NCI-H748 (cell line): ENCODE measurements at regions not wholly inside any gene's neighbourhood (a gene's known extent, or its start where the extent isn't known, plus 50 kb on each side); places are given as distances from the start of the nearest gene placed in this dataset.

Source experiments
- DNase-seq: peaks from one replicate; lab custom pipeline; 2025; ENCODE audit not compliant: unreplicated experiment; lab: John Stamatoyannopoulos, UW

DNA sequence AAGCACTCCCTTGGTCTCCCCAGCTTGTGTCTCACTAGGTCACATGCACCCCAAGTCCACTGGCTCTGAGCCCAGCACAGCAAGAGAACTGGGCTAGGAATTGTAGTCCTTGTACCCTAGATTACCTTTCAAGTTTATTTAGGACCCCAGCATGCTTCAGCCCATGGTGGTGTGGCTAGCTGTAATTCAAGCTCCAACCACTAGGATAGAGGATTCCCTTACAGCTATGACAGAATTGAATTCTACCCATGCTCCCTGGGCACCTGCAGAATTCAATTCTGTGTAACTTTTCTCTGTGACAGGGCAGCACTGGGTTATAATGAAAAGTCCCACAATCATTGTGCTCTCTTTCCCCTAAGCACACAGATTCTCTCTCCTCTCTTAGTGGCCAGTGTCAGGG, 253.8 kb upstream of the DMD start:
- DNase-seq: no peak

DNA sequence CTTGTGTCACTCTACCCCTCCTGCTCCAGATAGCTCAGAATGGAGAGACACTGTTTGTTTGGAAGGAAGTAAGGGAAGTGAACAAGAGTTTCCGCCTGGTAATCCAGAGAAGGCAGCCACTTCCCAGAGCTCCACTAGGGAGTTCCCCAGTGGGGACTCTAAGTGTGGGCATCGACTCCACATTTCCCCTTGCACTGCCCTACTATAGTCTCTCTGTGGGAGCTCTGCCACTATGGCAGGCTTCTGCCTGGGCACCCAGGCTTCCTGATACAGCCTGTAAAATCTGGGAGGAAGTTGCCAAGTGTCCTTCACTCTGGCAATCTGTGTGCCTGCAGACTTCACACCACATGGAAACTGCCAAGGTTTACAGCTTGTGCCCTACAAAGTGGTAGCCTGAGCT, 245.8 kb upstream of the DMD start:
- no peak for DNase-seq

DNA sequence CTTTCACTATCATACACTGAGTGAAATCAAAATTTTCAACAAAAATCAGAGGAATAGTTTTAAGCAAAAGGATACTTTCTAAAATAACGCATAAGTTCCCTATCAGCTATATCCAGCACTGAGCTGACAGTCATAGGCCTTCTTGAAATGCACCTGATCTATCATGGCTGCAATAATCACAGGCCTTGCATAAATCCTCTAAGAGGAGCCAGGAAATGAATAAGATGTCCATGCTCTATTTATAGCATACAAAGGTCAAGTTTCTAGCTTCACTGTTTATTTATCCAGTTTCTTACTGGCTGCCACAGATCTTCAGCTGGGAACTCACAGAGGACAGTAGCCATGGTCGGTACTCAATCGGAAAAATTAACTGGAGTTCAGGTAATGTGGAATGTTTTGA, 235.9 kb upstream of the DMD start:
- DNase-seq: no peak

DNA sequence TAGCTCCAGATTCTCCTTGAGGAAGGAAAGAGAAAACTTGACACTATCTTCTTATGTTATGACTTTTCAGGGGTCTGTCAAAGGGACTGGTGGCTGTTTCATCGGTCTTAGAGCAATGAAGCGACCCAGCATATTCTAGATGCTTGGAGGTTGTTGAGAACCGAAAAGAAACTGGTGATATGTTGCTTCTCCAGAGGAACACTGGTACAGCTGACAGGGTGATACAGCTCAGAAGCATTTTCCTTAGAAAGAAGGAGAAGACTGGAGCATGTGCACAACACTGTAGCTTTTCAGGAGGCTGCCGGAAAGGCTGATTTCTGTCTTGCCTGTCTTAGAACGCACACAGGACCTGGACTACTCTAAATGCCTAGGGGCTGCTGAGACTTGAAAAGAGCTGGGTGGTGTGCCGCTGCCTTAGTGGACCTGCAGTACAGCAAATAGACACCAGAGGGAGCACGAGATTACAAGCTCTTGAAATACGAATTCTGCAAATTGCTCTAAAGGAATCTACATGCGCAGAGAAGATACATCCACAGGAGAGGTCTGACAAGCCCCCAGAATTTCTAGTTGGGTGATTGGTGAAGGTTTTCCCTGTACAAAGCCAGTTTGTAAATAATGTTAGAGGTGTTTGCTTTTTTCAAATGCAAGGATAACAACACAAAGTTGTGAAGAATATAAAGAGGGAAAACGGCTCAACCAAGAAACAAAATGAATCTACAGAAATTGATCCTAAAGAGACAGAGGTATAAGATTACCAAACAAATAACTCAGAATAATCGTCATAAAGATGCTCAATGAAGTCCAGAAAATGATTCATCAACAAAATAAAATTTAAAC, 223.1 kb upstream of the DMD start:
- DNase-seq: peak; percentile 66

DNA sequence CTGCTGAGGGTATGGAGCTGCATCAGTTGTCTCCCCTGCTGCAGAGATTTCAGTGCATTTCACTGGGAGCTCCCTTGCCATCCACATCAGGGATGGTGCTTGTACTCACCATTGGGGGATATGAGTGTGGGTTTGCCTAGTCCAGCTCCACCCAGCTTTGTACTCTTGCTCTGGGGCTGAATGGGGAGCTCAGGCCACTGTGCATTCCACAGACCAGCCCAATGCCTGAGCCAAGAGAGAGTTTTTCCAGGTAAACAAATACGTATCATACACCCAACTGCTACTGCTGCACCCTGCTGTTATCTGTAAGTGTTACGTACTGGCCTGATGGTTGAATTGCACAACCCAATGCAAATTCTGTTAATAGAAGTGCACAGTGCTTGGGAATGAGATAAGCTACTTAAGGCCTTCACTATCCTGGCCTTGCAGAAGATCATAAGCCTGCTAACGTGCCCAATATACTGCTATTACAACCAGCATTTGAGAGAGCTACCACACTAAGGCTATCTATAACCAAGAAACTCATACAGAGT, 205.0 kb upstream of the DMD start:
- no peak for DNase-seq

DNA sequence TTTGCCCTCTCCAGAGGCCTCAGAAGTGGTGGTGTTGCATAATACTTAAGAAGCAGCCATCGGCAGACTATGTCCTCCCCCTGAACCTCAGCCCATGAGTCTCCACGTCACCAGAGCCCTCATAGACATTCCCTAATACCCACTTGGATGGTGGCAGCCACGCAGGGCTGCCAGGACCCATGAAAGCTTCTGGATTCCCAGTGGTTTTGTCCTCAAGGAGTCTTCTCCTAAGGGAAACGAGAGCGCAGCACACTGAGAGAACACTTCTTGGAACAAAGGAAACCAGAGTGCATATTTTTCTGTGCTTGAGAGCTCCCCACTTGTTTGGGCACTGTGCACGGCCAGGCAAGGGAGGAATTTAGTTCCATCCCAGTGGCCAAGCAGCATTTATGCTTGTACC, 204.1 kb upstream of the DMD start:
- DNase-seq: no peak

DNA sequence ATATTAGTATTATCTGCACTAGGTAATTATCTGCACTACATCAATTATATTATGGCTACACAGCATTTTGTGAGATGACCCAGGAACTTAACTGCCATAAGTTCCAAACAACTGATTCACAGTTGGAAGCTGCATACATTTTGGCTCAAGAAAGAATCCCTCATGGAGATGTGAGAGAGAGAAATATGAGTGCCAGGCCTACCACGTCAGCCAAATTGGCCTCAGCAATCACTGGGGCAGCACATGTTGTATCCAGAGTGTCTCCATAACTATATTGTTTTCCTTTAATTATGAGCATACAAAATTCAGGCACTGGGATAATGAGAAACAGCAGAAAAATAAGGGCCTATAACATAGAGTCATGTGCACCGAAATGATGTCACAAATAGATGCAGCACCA, 174.2 kb upstream of the DMD start:
- DNase-seq: no peak

DNA sequence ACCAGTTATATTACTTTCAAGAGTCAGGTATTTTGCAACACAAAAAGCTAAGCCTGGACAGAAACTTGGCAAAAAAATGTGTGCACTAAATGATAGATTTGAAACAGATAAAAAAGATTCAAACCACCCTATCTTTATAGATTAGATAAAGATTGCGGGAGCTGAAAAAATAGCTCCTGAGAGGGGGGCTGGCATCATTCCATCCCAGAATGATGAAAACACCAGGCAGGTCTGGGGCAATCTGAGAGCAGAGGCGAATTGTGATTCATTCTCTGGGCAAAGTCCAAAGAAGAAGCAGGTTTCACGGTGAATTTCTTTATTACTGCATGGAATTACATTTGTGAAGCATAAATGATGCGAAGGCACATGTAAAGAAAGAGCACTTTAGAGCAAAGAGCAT, 168.5 kb upstream of the DMD start:
- DNase-seq: no peak

DNA sequence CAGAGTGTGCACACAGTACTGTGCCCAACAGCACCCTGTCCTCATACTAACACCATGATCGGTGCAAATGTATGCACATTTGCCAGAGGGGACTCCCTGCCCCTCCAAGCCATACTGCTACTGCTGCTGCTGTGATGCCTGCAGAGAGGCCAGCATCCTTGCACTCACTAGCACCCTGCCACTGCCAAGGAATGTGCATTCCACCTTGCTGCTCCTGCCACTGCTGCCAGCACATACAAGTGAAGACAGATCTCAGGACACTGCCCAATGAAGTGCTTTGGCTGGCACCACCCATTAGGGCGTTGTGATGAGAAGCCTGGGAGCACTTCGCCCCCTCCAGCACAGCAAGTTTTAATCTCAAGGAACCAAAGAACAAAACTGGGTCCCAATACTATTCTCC, 146.3 kb upstream of the DMD start:
- DNase-seq: no peak

DNA sequence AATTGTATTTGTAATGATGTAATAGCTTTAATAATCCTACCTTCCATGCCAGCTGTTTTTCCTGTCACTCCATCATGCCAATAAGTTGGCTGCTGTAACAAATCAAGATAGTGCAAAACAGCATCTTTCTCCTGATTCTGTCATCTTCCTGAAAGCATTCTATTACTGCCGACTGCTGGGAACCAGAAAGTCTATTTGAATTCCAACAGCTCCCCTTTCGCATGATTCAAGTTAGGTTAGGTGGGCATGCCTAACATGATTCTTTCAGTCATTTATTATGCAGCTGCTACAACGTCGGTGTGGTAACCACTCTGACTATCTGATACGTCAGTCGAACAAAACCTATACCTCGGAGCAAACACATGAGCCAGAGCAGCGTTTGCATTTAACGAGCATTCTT, 127.9 kb upstream of the DMD start:
- DNase-seq: peak; percentile 74

DNA sequence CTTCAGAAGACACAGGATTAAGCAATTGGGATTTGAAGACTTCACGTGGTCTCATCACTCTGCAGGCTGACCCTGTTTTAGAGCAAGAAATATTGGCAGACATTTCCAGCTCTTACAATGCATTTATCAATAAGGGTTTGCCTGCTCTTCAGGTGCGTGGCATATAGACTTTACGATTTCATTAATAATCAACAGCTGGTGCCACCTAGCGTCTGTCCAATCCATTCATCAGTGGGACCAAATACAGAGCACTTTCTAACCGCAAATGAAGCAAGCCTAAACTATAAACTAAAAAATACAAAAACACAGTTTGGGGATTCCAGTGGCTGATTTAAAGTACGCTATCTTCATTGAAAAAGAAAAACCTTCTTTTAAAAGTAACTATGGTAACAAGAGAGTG, 125.4 kb upstream of the DMD start:
- DNase-seq: peak; percentile 44

DNA sequence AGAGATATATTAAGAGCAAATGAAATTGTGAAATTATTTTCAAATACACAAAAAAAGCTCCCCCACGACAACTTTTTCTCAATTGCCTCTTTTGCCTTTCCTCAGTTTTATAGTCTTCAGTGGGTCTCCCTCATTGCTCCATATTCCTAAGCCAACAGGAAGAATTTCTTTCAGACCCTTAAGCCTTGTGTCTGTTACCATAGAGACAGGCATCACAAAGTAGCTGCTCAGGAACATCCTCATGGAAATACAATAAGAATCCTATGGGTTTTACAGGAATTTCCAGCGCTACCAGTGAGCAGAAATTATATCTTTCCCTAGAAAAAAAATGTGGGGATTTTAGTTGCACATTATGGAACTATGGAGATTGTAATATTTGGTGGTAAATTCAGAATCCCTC, 121.9 kb upstream of the DMD start:
- DNase-seq: no peak

DNA sequence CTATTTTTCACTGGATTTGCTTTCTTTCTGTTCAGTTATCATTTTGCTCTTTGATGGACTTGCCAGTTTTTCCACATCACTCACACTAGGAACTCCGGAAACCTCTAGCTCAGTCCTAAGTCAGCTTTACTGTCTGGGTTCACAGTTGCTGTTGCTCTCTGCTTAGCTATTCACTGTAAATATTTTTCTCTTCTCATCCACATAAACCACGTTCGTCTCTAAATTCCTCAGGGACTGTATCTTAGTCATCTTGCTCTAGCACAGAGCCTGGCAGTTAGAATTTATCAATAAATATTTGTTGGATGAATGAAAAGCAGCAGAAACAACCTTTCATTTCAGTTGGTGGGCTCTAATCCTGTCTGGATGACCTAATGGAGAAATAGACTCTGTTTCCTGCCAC, 119.4 kb upstream of the DMD start:
- no peak for DNase-seq

DNA sequence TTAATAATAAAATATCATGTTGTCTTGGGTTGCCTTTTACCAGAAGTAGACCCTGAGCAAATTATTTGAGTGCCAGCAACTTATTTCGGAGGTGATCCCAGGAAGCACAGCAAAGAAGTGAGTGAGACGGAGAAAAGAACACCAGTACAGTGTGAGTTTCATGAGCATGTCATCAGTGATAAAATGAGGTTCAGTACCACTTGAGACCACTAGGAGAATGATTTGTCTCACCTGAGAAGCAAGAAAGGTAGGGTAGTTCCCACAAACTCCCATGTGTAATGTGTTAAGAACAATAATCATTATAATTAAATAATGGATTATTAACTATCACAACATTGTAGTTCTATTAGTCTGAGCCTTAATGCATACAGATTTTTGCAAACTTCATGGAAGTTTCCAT, 112.8 kb upstream of the DMD start:
- DNase-seq: no peak

DNA sequence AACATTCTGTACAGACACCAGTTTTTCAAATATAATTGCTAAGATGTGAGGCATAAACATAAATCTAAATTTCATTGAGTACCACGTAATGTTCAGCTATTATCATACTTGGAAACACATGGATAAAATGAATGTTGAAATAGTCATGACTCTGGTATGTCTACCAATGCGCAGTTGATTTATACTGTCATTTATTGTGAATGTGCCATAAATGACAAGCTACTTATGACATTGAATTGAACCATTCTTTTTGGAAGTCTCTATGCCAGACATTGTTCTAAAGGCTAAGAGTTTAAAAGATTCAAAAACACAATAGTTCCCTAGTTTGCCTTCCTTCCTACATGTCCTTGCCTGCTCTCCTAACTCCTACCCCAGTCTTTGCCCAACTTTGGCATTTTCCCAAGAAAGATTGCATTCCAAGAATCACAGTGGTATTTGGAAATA, 96.6 kb upstream of the DMD start:
- DNase-seq: no peak

DNA sequence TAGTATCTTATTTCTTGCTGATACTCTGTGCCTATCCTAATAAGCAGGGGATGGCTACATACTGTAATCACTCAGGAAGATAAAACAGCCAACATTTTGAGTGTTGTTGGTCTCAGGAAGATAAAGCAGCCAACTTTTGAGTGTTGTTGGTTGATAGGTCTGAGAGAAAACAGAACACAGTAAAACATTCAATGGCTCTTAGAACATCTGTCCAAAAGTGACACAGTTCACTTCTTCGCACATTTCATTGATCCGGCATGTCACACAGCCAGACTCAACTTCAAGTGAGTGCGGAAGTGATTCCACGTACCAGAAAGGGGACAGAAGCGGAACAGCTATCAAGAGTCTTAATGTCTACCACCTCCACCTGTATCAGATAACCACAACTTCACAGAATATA, 87.3 kb upstream of the DMD start:
- DNase-seq: no peak

DNA sequence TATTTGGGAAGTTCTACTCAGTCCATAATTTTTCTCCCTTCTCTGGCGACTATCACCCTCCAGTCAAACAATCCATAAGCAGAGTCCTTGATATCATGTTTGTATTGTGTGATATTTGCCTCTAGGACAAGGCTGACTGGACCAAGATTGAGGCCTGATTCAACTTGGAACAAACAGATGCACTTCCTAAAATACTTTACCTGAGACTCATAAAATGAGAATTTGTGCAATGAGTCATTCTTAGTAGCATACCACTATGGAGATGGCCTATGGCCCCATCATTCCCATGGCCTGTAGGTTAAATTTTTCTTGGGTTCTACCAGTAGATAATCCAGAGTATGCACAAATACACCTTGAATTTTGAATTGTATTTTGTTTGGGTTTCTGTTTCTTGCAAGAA, 74.2 kb upstream of the DMD start:
- no peak for DNase-seq

DNA sequence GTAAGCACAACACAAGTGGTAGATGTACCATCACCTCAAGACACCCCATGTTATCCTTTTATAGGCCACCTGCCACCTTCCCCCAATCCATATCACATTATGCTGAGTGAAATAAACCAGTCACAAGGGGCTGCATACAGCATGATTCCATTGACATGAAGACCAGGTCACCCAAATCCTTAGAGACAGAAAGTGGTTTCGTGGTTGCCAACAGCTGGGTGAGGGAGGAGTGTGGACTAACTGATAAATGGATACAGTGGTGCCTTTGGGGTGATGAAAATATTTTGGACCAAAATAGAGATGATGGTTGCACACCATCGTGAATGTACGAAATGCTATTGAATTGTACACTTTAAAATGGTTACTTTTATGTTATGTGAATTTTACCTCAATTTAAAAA, 65.7 kb upstream of the DMD start:
- DNase-seq: no peak

DNA sequence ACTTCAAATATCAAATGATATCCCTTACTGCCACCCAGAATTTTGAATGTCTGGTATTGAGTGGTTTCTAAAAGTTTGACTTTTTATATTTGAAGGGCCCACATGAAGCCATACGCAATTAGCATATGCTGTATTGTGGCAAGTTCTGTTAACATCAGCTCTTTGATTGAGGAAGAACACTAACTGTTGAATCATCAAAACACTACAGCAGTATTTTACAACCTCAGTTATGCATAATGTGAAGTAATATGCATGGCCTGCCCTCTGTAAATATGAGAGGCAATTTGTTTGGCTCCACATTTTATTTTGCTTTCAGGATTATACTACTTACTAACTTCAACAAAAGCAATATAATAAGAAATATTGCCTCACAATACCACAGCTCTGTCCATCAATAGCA, 62.2 kb upstream of the DMD start:
- no peak for DNase-seq

DNA sequence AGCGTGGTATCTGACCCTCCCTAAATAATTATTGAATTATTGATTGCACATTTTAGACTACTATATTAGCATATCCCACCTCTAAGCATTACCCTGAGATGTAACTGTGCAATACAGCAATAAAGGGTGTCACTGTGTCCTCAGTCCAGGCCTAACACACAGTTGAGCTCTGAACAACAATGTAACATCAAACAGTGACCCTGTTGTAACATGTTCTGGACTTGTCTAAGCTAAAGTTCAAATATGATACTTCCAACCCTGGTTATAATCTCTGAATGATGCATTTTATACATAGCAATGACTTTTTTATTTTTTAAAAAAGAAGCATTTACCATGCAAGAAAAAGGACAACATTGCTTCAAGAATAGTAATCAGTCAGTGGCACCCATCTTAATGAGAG, 61.6 kb upstream of the DMD start:
- DNase-seq: no peak
